Sigmoid colon (tissue), 3 donors: ENCODE measurements at regions not wholly inside any gene's neighbourhood (a gene's known extent, or its start where the extent isn't known, plus 50 kb on each side); places are given as distances from the start of the nearest gene placed in this dataset.

ENCODE experiments used
- CTCF ChIP-seq, 4 experiments: fragments of 450-650 bp in 3 of 4; fragments of 200-600 bp in 1 of 4; IDR thresholded peaks; one replicate each; pipeline ENCODE4 v1.5.1; 2016 to 2019; ENCODE audit warnings: antibody characterized with exemption in 4 of 4, mild to moderate bottlenecking in 3 of 4, moderate library complexity in 2 of 4
- POLR2A ChIP-seq, 2 donors: fragments of 450-650 bp; IDR thresholded peaks; one replicate each; pipeline ENCODE4 v1.6.1; 2016; ENCODE audit warnings: antibody characterized with exemption in 2 of 2, mild to moderate bottlenecking in 2 of 2, moderate library complexity in 2 of 2

GRCh38 chr2:45211636-45212035 is 202.4 kb upstream of the SIX2 start:
- TF ChIP-seq CTCF (IDR thresholded peaks at IDR 0.05) (no peak), POLR2A (IDR thresholded peaks at IDR 0.05) (no peak)
